Stimulated activated naive CD8-positive, alpha-beta T cell treated with anti-CD3 and anti-CD28 coated beads, Interleukin-15, Interleukin-2, amounts not matched to agents 100 U/mL and 50 U/mL, for 24 hours (primary cell): ENCODE measurements at regions not wholly inside any gene's neighbourhood (a gene's known extent, or its start where the extent isn't known, plus 50 kb on each side); places are given as distances from the start of the nearest gene placed in this dataset.
A peak's percentile ranks its signal among the peaks of the same experiment; 100 is the strongest.
"Not testable (repeated sequence)": the region's sequence is repeated elsewhere in the genome, so short reads cannot be mapped to it uniquely, and the experiment has no call there.

Source experiments
- ATAC-seq: fragments of 150-1000 bp; cut with Tn5 transposase; one replicate; pipeline ENCODE4 v1.10.0; 2021
- DNase-seq: peaks from one replicate; pipeline ENCODE4 v3.0.0; 2021

GRCh38 chr21:17334484-17334883 lies 178.4 kb upstream of the CXADR start:
- DNase-seq, result no peak
- no peak for ATAC-seq

- DNase-seq (no peak), ATAC-seq (no peak)
Observed at GRCh38 chr21:17340081-17340480, 172.8 kb upstream of the CXADR start.

- ATAC-seq (no peak), DNase-seq (no peak)
Observed at GRCh38 chr21:17343055-17343454, 169.8 kb upstream of the CXADR start.

- ATAC-seq (no peak), DNase-seq (no peak)
Observed at GRCh38 chr21:17348357-17348756, 164.5 kb upstream of the CXADR start.

- DNase-seq (no peak), ATAC-seq (no peak)
Observed at GRCh38 chr21:17348849-17349248, 164.0 kb upstream of the CXADR start.

- no peak for ATAC-seq
- no peak for DNase-seq
Observed at GRCh38 chr21:17351766-17352165, 161.1 kb upstream of the CXADR start.

GRCh38 chr21:17352996-17353655 lies 159.7 kb upstream of the CXADR start:
- no peak for ATAC-seq

GRCh38 chr21:17359781-17360180 lies 153.1 kb upstream of the CXADR start:
- no peak for DNase-seq

More at GRCh38 chr21:17352996-17353655, 159.7 kb upstream of the CXADR start:
- DNase-seq, result no peak

GRCh38 chr21:17368748-17369363 lies 144.0 kb upstream of the CXADR start:
- no peak for ATAC-seq
- no peak for DNase-seq

More at GRCh38 chr21:17359781-17360180, 153.1 kb upstream of the CXADR start:
- no peak for ATAC-seq

GRCh38 chr21:17370263-17370662 lies 142.6 kb upstream of the CXADR start:
- ATAC-seq, result no peak
- no peak for DNase-seq

- no peak for DNase-seq
- no peak for ATAC-seq
Observed at GRCh38 chr21:17370916-17371315, 141.9 kb upstream of the CXADR start.

- DNase-seq (no peak), ATAC-seq (no peak)
Observed at GRCh38 chr21:17371450-17371849, 141.4 kb upstream of the CXADR start.

GRCh38 chr21:17372200-17372599 lies 140.6 kb upstream of the CXADR start:
- DNase-seq, result no peak
- no peak for ATAC-seq

GRCh38 chr21:17386498-17386897 lies 126.3 kb upstream of the CXADR start:
- ATAC-seq, result no peak

GRCh38 chr21:17387030-17387617 lies 125.7 kb upstream of the CXADR start:
- ATAC-seq (no peak), DNase-seq (peak; percentile 42)

More at GRCh38 chr21:17386498-17386897, 126.3 kb upstream of the CXADR start:
- no peak for DNase-seq

- ATAC-seq (no peak), DNase-seq (no peak)
Observed at GRCh38 chr21:17388226-17388625, 124.6 kb upstream of the CXADR start.

- ATAC-seq (no peak), DNase-seq (no peak)
Observed at GRCh38 chr21:17389311-17389710, 123.5 kb upstream of the CXADR start.

GRCh38 chr21:17390569-17390968 lies 122.3 kb upstream of the CXADR start:
- no peak for DNase-seq
- ATAC-seq, result no peak

- DNase-seq (no peak), ATAC-seq (no peak)
Observed at GRCh38 chr21:17391811-17392340, 121.0 kb upstream of the CXADR start.

- DNase-seq (no peak), ATAC-seq (no peak)
Observed at GRCh38 chr21:17393413-17393812, 119.4 kb upstream of the CXADR start.

GRCh38 chr21:17396948-17397347 lies 115.9 kb upstream of the CXADR start:
- no peak for DNase-seq

GRCh38 chr21:17397703-17398102 lies 115.1 kb upstream of the CXADR start:
- no peak for ATAC-seq
- DNase-seq, result no peak

More at GRCh38 chr21:17396948-17397347, 115.9 kb upstream of the CXADR start:
- no peak for ATAC-seq

- ATAC-seq, DNase-seq: not testable (repeated sequence)
Observed at GRCh38 chr21:17398954-17399353, 113.9 kb upstream of the CXADR start.
